ENCODE measurements at regions not wholly inside any gene's neighbourhood (a gene's known extent, or its start where the extent isn't known, plus 50 kb on each side); places are given as distances from the start of the nearest gene placed in this dataset.
A peak's percentile ranks its signal among the peaks of the same experiment; 100 is the strongest.

DNA sequence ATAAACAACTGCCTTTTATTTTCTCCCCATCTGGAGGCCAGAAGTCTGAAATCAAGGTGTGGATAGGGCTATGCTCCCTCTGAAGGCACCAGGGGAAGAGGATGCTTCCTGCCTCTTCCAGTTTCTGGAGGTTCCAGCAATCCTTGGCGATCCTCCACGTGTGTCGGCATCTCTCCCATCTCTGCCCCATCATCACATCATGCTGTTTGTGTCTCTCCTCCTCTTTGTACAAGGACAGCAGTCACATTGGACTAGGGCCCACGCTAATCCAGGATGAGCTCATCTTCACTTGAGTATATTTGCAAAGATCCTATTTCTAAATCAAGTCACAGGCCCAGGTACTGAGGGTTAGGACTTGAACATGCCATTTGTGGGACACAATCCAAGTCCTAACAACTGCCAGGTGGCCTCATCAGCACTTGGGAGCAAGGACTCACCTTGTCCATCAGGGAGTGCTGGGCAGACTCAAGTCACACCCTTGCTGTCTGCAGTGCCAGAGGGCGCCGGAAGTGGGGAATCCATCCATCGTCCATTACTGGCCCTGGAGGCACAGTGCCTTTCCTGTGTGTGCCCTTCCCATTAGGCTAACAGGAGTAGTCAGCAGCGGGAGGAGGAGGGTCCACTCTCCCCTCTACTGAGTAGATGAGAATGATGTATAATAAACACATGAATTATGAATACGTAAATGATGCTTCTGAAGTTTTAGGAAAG, 185.4 kb upstream of the AJAP1 start:
- DNase-seq (ENCODE audit: low read depth, low spot score): no peak
- Histone ChIP-seq H3K4me3 (ENCODE audit: insufficient read length, low read depth) (no peak overlapping the region), H3K27me3 (ENCODE audit: insufficient read depth, insufficient read length) (no peaks in the 10 kb centered on the region), H3K9me3 (ENCODE audit: insufficient read depth, low read length) (no peaks in the 10 kb centered on the region; the same call in 1 of the 2 replicates), H3K36me3 (ENCODE audit: insufficient read depth, insufficient read length, low read length) (no peaks in the 10 kb centered on the region), H3K9ac (ENCODE audit: insufficient read length, low read depth) (no peak overlapping the region), H3K4me1 (ENCODE audit: insufficient read depth, insufficient read length) (no peaks in the 10 kb centered on the region)
- no peak for TF ChIP-seq YY1 (IDR thresholded peaks at IDR 0.05; ENCODE audit: insufficient read depth, insufficient read length)
- TF ChIP-seq ZNF274 (IDR thresholded peaks at IDR 0.05; ENCODE audit: low read depth, low read length): no peak
- no peak for TF ChIP-seq SUZ12 (IDR thresholded peaks at IDR 0.05; ENCODE audit: extremely low read depth, insufficient read depth, insufficient read length)

GRCh38 chr1:4476394-4476793, 178.0 kb upstream of the AJAP1 start:
- no peak overlapping the region for H3K9ac ChIP-seq (ENCODE audit: insufficient read length, low read depth)
- H3K36me3 ChIP-seq (ENCODE audit: insufficient read depth, insufficient read length, low read length): no peaks in the 10 kb centered on the region
- no peak for DNase-seq (ENCODE audit: low read depth, low spot score)
- no peak overlapping the region for H3K4me3 ChIP-seq (ENCODE audit: insufficient read length, low read depth)
- no peaks in the 10 kb centered on the region for H3K27me3 ChIP-seq (ENCODE audit: insufficient read depth, insufficient read length)
- peaks cover 25% of the 10 kb centered on the region for H3K9me3 ChIP-seq (ENCODE audit: insufficient read depth, low read length)
- no peaks in the 10 kb centered on the region for H3K4me1 ChIP-seq (ENCODE audit: insufficient read depth, insufficient read length)
- TF ChIP-seq SUZ12 (IDR thresholded peaks at IDR 0.05; ENCODE audit: extremely low read depth, insufficient read depth, insufficient read length) (no peak), YY1 (IDR thresholded peaks at IDR 0.05; ENCODE audit: insufficient read depth, insufficient read length) (no peak), ZNF274 (IDR thresholded peaks at IDR 0.05; ENCODE audit: low read depth, low read length) (no peak)

- no peaks in the 10 kb centered on the region for H3K27me3 ChIP-seq (ENCODE audit: insufficient read depth, insufficient read length)
- H3K4me3 ChIP-seq (ENCODE audit: insufficient read length, low read depth): no peak overlapping the region
- peaks cover 9% of the 10 kb centered on the region for H3K9me3 ChIP-seq (ENCODE audit: insufficient read depth, low read length)
- no peak overlapping the region for H3K9ac ChIP-seq (ENCODE audit: insufficient read length, low read depth)
- no peak for DNase-seq (ENCODE audit: low read depth, low spot score)
- TF ChIP-seq SUZ12 (IDR thresholded peaks at IDR 0.05; ENCODE audit: extremely low read depth, insufficient read depth, insufficient read length) (no peak), ZNF274 (IDR thresholded peaks at IDR 0.05; ENCODE audit: low read depth, low read length) (no peak), YY1 (IDR thresholded peaks at IDR 0.05; ENCODE audit: insufficient read depth, insufficient read length) (no peak)
- H3K4me1 ChIP-seq (ENCODE audit: insufficient read depth, insufficient read length): peaks cover 6% of the 10 kb centered on the region
- H3K36me3 ChIP-seq (ENCODE audit: insufficient read depth, insufficient read length, low read length): no peaks in the 10 kb centered on the region
Observed at GRCh38 chr1:4481451-4481850, 173.0 kb upstream of the AJAP1 start.

- no peaks in the 10 kb centered on the region for H3K27me3 ChIP-seq (ENCODE audit: insufficient read depth, insufficient read length)
- no peak overlapping the region for H3K4me3 ChIP-seq (ENCODE audit: insufficient read length, low read depth)
- no peaks in the 10 kb centered on the region for H3K36me3 ChIP-seq (ENCODE audit: insufficient read depth, insufficient read length, low read length)
- H3K9me3 ChIP-seq (ENCODE audit: insufficient read depth, low read length): no peaks in the 10 kb centered on the region
- DNase-seq (ENCODE audit: low read depth, low spot score): no peak
- peaks cover 6% of the 10 kb centered on the region for H3K4me1 ChIP-seq (ENCODE audit: insufficient read depth, insufficient read length)
- no peak for TF ChIP-seq SUZ12 (IDR thresholded peaks at IDR 0.05; ENCODE audit: extremely low read depth, insufficient read depth, insufficient read length)
- TF ChIP-seq YY1 (IDR thresholded peaks at IDR 0.05; ENCODE audit: insufficient read depth, insufficient read length): no peak
- no peak for TF ChIP-seq ZNF274 (IDR thresholded peaks at IDR 0.05; ENCODE audit: low read depth, low read length)
- H3K9ac ChIP-seq (ENCODE audit: insufficient read length, low read depth): no peak overlapping the region
Observed at GRCh38 chr1:4482526-4482925, 171.9 kb upstream of the AJAP1 start.

DNA sequence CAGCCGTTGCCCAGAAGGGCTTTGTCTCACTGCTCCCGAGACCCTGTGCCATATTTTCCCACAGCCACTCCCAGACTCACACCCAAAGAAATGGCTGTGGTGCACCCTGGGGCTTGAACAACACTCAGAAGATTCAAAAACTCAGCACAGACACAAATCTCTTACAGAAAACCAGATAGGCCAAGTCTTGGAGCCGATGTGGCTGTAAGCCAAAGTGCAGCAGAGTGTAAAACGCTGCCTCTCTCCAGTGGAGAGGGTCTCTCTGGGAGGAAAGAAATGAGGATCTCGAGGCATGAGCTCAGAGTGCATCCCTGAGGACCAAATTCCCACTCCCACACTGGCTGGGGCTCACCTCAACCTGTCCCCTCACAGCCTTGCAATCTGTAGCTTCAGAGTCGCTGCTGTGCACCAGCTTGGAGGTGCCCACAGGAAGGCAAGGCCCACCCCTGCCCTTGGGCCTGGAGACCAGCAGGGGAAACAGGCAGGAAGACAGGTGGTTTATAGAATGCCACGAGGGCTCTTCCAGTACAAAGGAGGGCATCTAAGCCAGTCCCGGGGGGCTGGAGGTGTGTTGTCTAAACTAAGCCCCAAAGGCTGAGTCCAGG, 171.3 kb upstream of the AJAP1 start:
- Histone ChIP-seq H3K9ac (ENCODE audit: insufficient read length, low read depth) (no peak overlapping the region), H3K9me3 (ENCODE audit: insufficient read depth, low read length) (no peaks in the 10 kb centered on the region), H3K4me1 (ENCODE audit: insufficient read depth, insufficient read length) (peaks cover 6% of the 10 kb centered on the region), H3K36me3 (ENCODE audit: insufficient read depth, insufficient read length, low read length) (no peaks in the 10 kb centered on the region), H3K27me3 (ENCODE audit: insufficient read depth, insufficient read length) (no peaks in the 10 kb centered on the region), H3K4me3 (ENCODE audit: insufficient read length, low read depth) (no peak overlapping the region)
- no peak for DNase-seq (ENCODE audit: low read depth, low spot score)
- TF ChIP-seq YY1 (IDR thresholded peaks at IDR 0.05; ENCODE audit: insufficient read depth, insufficient read length) (no peak), SUZ12 (IDR thresholded peaks at IDR 0.05; ENCODE audit: extremely low read depth, insufficient read depth, insufficient read length) (no peak)

- Histone ChIP-seq H3K36me3 (ENCODE audit: insufficient read depth, insufficient read length, low read length) (no peaks in the 10 kb centered on the region), H3K27me3 (ENCODE audit: insufficient read depth, insufficient read length) (no peaks in the 10 kb centered on the region), H3K4me1 (ENCODE audit: insufficient read depth, insufficient read length) (peaks cover 6% of the 10 kb centered on the region), H3K4me3 (ENCODE audit: insufficient read length, low read depth) (no peak overlapping the region), H3K9ac (ENCODE audit: insufficient read length, low read depth) (no peak overlapping the region), H3K9me3 (ENCODE audit: insufficient read depth, low read length) (no peaks in the 10 kb centered on the region)
- peak; percentile 57 for DNase-seq (ENCODE audit: low read depth, low spot score)
- TF ChIP-seq SUZ12 (IDR thresholded peaks at IDR 0.05; ENCODE audit: extremely low read depth, insufficient read depth, insufficient read length) (no peak), ZNF274 (IDR thresholded peaks at IDR 0.05; ENCODE audit: low read depth, low read length) (no peak), YY1 (IDR thresholded peaks at IDR 0.05; ENCODE audit: insufficient read depth, insufficient read length) (no peak)
Observed at GRCh38 chr1:4485398-4485797, 169.0 kb upstream of the AJAP1 start.

GRCh38 chr1:4485878-4486277, 168.5 kb upstream of the AJAP1 start:
- Histone ChIP-seq H3K4me3 (ENCODE audit: insufficient read length, low read depth) (no peak overlapping the region), H3K36me3 (ENCODE audit: insufficient read depth, insufficient read length, low read length) (no peaks in the 10 kb centered on the region), H3K27me3 (ENCODE audit: insufficient read depth, insufficient read length) (no peaks in the 10 kb centered on the region), H3K9me3 (ENCODE audit: insufficient read depth, low read length) (no peaks in the 10 kb centered on the region), H3K4me1 (ENCODE audit: insufficient read depth, insufficient read length) (peaks cover 6% of the 10 kb centered on the region), H3K9ac (ENCODE audit: insufficient read length, low read depth) (no peak overlapping the region)
- TF ChIP-seq SUZ12 (IDR thresholded peaks at IDR 0.05; ENCODE audit: extremely low read depth, insufficient read depth, insufficient read length): no peak
- no peak for TF ChIP-seq ZNF274 (IDR thresholded peaks at IDR 0.05; ENCODE audit: low read depth, low read length)
- no peak for TF ChIP-seq YY1 (IDR thresholded peaks at IDR 0.05; ENCODE audit: insufficient read depth, insufficient read length)
- no peak for DNase-seq (ENCODE audit: low read depth, low spot score)

Data from NT2/D1 (cell line).